SK-N-SH (cell line): ENCODE measurements at regions not wholly inside any gene's neighbourhood (a gene's known extent, or its start where the extent isn't known, plus 50 kb on each side); places are given as distances from the start of the nearest gene placed in this dataset.

Experiments used
- GABPA ChIP-seq: IDR thresholded peaks from 2 replicates; pipeline ENCODE4 v1.4.0; 2012; ENCODE audit warnings: low read depth, mild to moderate bottlenecking
- NRF1 ChIP-seq: IDR thresholded peaks from 2 replicates; pipeline ENCODE4 v1.6.1; 2012; ENCODE audit warnings: low read depth, mild to moderate bottlenecking, low read length
- POLR2AphosphoS5 ChIP-seq: IDR thresholded peaks from 2 replicates; pipeline ENCODE4 v1.6.1; 2012; ENCODE audit warnings: low read depth, low read length
- RAD21 ChIP-seq: IDR thresholded peaks from 2 replicates; pipeline ENCODE4 v1.6.1; 2012; ENCODE audit warnings: mild to moderate bottlenecking, low read length
- YY1 ChIP-seq: IDR thresholded peaks from 2 replicates; pipeline ENCODE4 v1.4.0; 2012; ENCODE audit warnings: low read depth, mild to moderate bottlenecking
- TF ChIP-seq, protein P1 (sequence below): fragments of 200-600 bp; sonication (generic); IDR thresholded peaks from 2 replicates; pipeline ENCODE4 v1.6.1; 2017; ENCODE audit warnings: antibody characterized with exemption, mild to moderate bottlenecking, moderate library complexity
- TF ChIP-seq, protein P2 (sequence below): IDR thresholded peaks from 2 replicates; pipeline ENCODE4 v1.4.0; 2012; ENCODE audit warnings: low read depth, borderline replicate concordance

DNA sequence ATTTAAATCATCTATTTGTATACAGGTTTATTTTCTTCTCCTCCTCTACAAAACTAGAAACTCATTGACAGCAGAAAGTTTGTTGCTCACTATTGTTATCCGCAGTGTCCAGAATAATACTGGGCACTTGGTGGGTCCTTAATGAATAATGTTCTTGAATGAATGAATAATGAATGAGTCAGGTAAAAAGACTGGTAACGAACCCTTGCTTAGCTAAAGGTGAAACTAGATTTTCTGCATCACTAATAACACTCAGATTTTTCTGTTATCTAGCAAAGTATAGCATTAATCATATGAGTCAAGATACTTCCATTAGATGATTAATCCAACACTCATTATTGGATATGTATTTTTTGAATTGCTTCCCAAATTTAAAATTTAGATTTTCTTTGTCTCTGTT is 953.2 kb downstream of the SORCS3 start:
- TF ChIP-seq GABPA (no peak), RAD21 (no peak), POLR2AphosphoS5 (no peak), NRF1 (no peak), YY1 (no peak)
- TF ChIP-seq, protein P1, sequence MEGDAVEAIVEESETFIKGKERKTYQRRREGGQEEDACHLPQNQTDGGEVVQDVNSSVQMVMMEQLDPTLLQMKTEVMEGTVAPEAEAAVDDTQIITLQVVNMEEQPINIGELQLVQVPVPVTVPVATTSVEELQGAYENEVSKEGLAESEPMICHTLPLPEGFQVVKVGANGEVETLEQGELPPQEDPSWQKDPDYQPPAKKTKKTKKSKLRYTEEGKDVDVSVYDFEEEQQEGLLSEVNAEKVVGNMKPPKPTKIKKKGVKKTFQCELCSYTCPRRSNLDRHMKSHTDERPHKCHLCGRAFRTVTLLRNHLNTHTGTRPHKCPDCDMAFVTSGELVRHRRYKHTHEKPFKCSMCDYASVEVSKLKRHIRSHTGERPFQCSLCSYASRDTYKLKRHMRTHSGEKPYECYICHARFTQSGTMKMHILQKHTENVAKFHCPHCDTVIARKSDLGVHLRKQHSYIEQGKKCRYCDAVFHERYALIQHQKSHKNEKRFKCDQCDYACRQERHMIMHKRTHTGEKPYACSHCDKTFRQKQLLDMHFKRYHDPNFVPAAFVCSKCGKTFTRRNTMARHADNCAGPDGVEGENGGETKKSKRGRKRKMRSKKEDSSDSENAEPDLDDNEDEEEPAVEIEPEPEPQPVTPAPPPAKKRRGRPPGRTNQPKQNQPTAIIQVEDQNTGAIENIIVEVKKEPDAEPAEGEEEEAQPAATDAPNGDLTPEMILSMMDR = no peak
- TF ChIP-seq, protein P2, sequence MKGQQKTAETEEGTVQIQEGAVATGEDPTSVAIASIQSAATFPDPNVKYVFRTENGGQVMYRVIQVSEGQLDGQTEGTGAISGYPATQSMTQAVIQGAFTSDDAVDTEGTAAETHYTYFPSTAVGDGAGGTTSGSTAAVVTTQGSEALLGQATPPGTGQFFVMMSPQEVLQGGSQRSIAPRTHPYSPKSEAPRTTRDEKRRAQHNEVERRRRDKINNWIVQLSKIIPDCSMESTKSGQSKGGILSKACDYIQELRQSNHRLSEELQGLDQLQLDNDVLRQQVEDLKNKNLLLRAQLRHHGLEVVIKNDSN = no peak
